IMR-90 (cell line): ENCODE measurements at regions not wholly inside any gene's neighbourhood (a gene's known extent, or its start where the extent isn't known, plus 50 kb on each side); places are given as distances from the start of the nearest gene placed in this dataset.

Experiments
- CTCF ChIP-seq: conservative IDR thresholded peaks from 2 replicates; pipeline ENCODE4 v1.5.1; 2012; ENCODE audit warnings: mild to moderate bottlenecking, low read depth, low read length, improper control_type of control experiment
- MAZ ChIP-seq: IDR thresholded peaks from 2 replicates; pipeline ENCODE4 v1.6.1; 2012; ENCODE audit warnings: low read depth, mild to moderate bottlenecking, low read length, improper control_type of control experiment, moderate library complexity, borderline replicate concordance
- MXI1 ChIP-seq: IDR thresholded peaks from 2 replicates; pipeline ENCODE4 v1.6.1; 2012; ENCODE audit warnings: low read depth, mild to moderate bottlenecking, low read length, moderate library complexity, borderline replicate concordance
- POLR2A ChIP-seq: IDR thresholded peaks from 2 replicates; pipeline ENCODE4 v1.6.1; 2012; ENCODE audit warnings: mild to moderate bottlenecking, low read depth, low read length
- RFX5 ChIP-seq: IDR thresholded peaks from 2 replicates; pipeline ENCODE4 v1.8.0; 2012; ENCODE audit warnings: low read depth, mild to moderate bottlenecking, low read length, moderate library complexity

DNA sequence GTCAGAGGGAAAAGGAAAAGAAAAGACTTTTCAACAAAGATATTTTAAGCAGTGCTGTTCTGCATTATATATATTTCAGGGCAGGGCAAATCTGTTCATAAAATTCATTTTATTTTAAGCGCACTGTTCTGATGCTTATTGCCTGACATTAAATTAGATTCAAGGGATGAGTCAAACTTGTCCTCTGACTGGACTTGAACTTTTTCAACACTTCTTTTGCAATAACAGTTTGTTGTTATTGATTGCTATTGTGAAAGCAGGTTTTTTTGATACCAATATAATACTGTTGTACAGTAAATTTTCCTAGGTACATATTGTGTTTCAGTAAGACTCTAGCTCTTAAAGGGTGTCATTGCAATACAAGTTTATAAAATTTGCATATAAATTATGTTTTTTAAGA, 481.3 kb downstream of the NAF1 start:
- TF ChIP-seq CTCF (no peak), POLR2A (no peak), RFX5 (no peak), MXI1 (no peak), MAZ (no peak)
